DMS114 treated with DMSO at 0.1 percent for 48 hours (cell line): ENCODE measurements at regions not wholly inside any gene's neighbourhood (a gene's known extent, or its start where the extent isn't known, plus 50 kb on each side); places are given as distances from the start of the nearest gene placed in this dataset.
"Not testable (repeated sequence)": the region's sequence is repeated elsewhere in the genome, so short reads cannot be mapped to it uniquely, and the experiment has no call there.

ENCODE experiments used
- DNase-seq: peaks from one replicate; lab custom pipeline; 2025; ENCODE audit not compliant: unreplicated experiment; lab: John Stamatoyannopoulos, UW

DNA sequence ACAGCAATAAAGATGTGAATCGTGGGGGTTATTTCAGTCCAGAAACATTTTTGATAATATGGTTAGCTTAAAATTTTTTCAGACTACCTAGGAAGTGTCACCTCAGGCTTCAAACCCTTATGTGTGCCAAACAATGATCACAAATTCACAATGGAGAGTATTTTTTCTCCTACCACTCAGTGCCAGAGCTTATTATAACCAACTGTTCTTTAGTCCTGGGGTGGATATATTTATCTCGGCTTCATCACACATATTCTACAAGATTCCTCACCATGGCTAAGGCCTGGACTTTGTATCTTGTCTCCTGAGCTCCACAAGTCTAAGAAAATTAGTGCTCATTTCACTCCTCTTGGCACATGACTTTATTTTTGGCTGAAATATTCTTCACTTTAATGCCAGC lies 629.1 kb downstream of the RWDD3 start:
- DNase-seq, result no peak

DNA sequence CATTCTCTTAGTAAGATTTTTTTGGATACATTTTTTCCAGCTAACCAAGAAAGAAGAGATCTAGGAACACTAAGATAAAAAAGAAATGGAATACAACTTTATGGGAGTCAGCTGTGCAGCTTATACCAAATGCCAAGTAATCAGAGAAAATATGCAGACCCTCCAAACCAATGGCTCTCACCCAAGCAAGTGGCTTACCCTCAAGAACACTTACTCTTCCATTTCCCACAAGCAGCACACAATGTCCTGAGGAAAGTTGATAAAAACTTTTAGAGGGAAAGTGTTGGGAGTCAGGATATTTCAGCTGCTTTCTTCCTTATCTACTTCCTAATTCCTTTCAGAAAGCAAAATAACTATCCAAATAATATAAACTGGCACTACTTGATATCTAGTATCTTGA lies 631.8 kb downstream of the RWDD3 start:
- DNase-seq, result no peak

DNA sequence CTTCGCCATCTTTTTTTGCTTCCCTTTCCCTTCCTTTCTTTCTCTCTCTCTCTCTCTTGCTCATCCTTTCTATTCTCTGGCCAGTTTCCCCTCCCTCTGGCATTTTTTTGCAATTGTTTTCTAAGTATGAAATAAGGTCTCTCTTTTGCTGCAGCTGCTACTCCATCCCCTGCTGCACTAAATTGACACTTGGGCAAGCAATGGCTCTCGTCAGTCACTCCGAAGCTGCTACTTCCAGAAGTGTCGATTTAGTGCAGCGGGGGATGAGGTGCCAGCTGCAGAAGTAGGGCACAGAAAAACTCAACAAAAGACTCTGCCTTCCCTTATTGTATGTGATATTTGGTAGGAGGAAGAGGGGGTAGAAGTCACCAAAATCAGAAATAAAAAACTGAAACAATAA lies 642.3 kb downstream of the RWDD3 start:
- no peak for DNase-seq

- no peak for DNase-seq
These were observed 645.6 kb downstream of the RWDD3 start for GRCh38 chr1:95879498-95880050.

DNA sequence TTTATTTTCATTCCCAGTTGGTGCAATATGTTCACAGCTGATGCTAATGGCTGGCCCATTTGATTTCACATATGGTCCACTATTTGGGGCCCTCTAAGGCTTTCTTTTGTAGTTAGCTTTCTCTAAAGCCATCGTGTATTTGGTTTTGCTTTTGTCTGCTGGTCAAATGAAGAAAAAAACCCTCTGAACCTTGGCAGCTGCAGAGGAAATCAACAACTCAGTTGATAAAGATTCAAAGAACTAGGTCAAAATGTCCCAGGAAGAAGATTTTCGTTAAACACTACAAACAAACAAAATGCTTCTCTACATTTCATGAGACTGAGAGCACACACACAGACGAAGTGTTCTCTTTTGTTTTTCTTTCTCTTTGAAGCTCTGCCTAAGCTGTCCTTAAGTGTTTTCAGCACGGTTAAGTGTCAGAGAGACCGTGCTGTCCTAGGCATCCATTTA lies 655.0 kb downstream of the RWDD3 start:
- no peak for DNase-seq

- DNase-seq, result no peak
These were observed 655.4 kb downstream of the RWDD3 start for GRCh38 chr1:95889400-95889799.

GRCh38 chr1:95893921-95894320 lies 659.9 kb downstream of the RWDD3 start:
- DNase-seq, result no peak

- DNase-seq, result no peak
These were observed 669.0 kb downstream of the RWDD3 start for GRCh38 chr1:95903060-95903459.

DNA sequence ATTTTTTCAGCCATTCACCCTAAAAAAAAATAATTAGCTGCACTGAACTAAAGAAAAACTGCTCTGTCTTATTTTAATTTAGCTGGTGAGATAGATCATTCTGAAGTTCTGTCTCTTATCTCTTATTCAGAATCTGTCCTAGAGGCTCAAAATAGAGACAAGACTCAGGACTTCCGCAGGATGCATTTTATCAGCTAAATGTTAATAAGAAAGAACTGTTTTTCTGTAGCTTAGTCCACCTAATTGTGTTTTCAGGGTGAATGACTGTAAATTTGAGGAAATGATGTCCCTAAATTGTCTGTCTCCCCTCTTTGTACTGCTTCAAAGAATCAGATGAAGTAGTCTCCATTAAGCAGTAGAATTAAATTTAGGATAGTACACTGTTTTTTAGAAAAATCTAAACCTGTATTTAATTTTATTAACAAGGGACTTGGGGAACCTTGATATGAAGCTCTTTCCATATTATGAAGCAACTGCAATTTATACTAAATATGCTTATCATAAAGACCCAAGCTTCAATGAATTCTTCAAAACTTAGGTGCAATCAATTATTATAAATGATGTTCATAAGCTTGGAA lies 671.9 kb downstream of the RWDD3 start:
- no peak for DNase-seq

DNA sequence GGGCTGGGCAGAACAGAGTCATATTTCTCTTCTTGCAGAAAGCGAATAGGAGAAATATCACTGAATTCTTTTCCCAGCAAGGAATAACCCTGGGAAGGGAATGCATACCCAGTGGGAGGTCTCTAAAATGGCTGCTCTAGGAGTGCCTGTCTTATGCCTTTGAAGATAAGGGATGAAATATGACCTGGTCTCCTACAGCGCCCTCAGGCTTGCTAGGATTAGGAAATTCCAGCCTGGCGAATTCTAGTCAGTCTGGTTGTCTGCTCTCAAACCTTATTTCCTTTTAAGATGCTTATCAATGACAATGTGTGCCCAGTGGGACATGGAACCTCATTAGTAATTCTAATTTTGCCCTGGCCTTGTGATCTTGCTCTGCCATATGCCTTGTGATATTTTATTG lies 677.7 kb downstream of the RWDD3 start:
- DNase-seq, result not testable (repeated sequence)

GRCh38 chr1:95916616-95917015 lies 682.6 kb downstream of the RWDD3 start:
- peak; percentile 18 for DNase-seq

- DNase-seq, result no peak
These were observed 690.7 kb downstream of the RWDD3 start for GRCh38 chr1:95924684-95925083.

GRCh38 chr1:95926331-95926730 lies 692.3 kb downstream of the RWDD3 start:
- no peak for DNase-seq

- DNase-seq, result no peak
These were observed 693.1 kb downstream of the RWDD3 start for GRCh38 chr1:95927061-95927460.

DNA sequence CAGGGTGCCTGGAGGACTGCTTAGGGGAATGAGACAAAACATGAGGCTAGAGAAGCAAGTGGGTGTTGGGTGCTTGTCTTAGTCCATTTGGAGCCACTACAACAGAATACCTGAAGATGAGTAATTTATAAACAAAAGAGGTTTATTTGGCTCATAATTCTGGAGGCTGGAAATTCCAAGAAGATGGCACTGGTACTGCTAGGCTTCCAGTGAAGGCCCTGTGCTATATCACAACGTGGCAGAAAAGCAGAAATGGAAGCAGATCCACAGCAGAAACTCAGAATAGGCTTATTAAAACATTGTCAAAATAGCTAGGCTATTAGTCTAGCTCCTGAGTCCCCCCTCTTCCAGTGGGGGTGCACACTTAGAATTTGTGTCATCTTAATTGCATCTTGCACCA lies 701.7 kb downstream of the RWDD3 start:
- DNase-seq, result no peak

- DNase-seq, result no peak
These were observed 707.2 kb downstream of the RWDD3 start for GRCh38 chr1:95941121-95941798.

GRCh38 chr1:95948023-95948422 lies 714.0 kb downstream of the RWDD3 start:
- DNase-seq, result no peak

GRCh38 chr1:95951371-95952102 lies 717.5 kb downstream of the RWDD3 start:
- DNase-seq, result no peak

GRCh38 chr1:95953015-95953414 lies 719.0 kb downstream of the RWDD3 start:
- DNase-seq, result peak; percentile 2

DNA sequence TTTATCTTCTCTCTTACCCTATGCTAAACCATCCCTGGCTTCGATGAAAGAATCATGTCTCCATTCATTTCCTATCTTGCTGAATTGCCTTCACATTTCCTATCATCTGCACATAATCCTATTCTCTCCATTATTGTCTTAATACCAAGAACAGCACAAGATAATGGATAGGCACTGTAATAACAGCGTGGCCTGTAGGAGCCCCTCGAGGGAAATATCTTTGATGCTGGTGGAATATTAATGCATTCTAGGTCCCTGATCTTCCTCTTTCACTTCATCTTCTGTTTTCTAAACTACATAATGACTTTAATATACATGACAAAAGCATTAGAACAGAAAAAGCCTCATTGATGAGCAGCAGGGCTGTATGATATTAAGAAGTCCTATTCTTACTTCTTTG lies 720.6 kb downstream of the RWDD3 start:
- DNase-seq, result no peak

DNA sequence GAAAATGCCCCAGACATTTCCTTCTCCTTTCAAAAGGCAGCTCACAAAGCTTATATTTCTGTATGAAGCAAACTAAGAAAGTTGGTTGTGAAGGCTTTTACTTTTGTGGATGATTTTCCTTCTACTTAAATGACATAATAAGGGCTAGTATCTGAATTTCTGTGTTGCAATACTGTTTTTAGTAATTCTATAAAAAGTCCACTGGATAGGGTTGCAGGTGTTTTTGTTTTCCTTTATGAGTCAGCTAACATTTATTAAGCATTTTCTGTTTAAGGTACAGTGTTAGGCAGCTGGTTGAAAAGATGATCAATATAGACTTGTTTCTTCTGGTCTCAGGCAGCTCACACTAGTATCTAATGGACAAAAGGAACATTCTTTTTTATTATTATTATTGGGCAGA lies 722.2 kb downstream of the RWDD3 start:
- DNase-seq, result no peak

DNA sequence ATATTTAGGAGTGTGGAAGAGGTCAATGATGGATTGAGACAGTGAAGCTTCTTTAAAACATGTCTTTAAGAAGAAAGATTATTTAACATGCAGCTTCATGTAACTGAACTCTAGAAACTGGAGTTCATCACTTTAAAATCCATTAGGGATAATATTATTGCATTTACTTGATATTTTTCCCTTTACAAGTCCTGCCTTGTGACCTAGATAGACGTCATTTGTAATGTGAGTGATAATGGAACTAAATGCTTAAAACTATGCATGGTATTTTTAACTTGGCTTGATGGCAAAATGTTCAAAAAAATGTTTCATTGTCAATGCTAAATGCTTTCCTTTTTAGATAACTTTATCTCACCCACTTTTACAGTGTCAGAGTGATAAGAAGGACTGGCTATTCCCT lies 723.7 kb downstream of the RWDD3 start:
- no peak for DNase-seq
